ENCODE measurements at regions not wholly inside any gene's neighbourhood (a gene's known extent, or its start where the extent isn't known, plus 50 kb on each side); places are given as distances from the start of the nearest gene placed in this dataset.

- TF ChIP-seq, protein P1, sequence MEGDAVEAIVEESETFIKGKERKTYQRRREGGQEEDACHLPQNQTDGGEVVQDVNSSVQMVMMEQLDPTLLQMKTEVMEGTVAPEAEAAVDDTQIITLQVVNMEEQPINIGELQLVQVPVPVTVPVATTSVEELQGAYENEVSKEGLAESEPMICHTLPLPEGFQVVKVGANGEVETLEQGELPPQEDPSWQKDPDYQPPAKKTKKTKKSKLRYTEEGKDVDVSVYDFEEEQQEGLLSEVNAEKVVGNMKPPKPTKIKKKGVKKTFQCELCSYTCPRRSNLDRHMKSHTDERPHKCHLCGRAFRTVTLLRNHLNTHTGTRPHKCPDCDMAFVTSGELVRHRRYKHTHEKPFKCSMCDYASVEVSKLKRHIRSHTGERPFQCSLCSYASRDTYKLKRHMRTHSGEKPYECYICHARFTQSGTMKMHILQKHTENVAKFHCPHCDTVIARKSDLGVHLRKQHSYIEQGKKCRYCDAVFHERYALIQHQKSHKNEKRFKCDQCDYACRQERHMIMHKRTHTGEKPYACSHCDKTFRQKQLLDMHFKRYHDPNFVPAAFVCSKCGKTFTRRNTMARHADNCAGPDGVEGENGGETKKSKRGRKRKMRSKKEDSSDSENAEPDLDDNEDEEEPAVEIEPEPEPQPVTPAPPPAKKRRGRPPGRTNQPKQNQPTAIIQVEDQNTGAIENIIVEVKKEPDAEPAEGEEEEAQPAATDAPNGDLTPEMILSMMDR (IDR thresholded peaks at IDR 0.05 in 8 of 11, conservative IDR thresholded peaks at IDR 0.05 in 3 of 11) = no peak
- TF ChIP-seq POLR2A (IDR thresholded peaks at IDR 0.05) = no peak
- no peak for TF ChIP-seq POLR2AphosphoS5 (IDR thresholded peaks at IDR 0.05)
Observed at GRCh38 chr20:53800883-53801604, 207.4 kb upstream of the ZNF217 start.

Measured in spleen (tissue), 7 donors.